ENCODE measurements at regions not wholly inside any gene's neighbourhood (a gene's known extent, or its start where the extent isn't known, plus 50 kb on each side); places are given as distances from the start of the nearest gene placed in this dataset.

- DNase-seq, result no peak
Observed at GRCh38 chr12:105937009-105937408, 201.7 kb downstream of the NUAK1 start.

DNA sequence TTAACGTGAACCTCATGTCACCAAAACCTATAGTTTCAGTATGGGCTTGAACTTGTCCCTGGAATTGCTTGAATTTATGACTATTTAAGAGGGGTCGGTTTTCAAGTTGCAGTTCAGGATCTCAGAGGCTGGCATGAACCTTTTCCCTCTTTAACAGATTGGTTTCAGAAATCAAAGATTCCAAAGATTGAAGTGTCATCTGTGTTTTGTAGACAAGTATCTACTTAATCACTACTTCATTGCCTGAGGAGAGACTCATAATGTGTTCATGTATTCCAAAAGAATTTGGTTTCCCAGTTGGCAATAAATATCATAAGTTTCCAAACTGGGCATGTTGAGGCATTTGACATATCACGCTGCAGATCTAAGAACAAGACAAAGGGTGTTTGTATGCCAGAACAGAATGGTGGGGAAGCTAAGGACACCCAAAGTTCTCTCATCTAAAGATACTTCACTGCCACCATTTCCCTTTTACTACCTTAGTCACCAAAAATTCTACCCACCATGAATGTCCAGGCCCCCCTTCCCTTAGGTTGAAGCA, 199.5 kb downstream of the NUAK1 start:
- no peak for DNase-seq

GRCh38 chr12:105942281-105942680, 196.5 kb downstream of the NUAK1 start:
- DNase-seq, result no peak

DNA sequence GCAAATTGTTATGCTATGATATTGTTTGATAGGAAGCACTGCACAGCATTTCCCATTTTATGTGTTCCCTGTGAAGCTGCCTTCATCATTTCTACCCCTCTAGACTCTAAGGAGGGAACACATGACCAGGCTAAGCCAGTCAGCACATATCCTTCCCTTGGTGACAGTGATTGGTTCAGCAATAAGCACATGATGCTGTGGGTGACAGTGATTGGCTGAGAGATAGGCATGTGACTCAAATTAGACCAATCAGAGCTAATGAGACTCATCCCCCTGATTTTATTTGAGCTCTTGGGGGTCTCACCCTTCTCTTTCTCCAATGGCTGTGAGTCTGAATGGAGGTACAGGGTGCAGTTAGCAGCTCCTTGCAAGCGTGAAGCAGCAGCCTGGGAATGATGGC, 195.2 kb downstream of the NUAK1 start:
- no peak for DNase-seq

DNA sequence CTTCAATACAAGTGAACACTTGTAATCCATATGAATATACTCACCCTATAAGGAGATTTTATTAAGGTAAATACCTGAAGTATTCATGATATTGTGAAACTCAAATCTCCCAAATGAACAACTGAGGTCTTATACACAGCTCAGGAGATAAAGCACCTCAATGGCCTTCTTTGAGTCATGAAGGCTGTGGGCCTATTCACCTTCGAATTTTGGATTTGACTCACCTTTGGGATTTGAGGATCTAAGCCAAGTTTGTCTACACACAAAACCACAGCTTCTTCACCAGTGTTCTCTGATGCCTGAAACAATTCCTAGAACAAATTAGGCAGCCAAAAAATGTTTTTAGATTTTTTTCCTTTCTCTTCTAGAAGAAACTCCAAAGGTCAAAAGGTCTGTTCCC, 194.1 kb downstream of the NUAK1 start:
- DNase-seq, result no peak

GRCh38 chr12:105945880-105946279, 192.9 kb downstream of the NUAK1 start:
- DNase-seq, result no peak

GRCh38 chr12:105946493-105946901, 192.3 kb downstream of the NUAK1 start:
- no peak for DNase-seq

DNA sequence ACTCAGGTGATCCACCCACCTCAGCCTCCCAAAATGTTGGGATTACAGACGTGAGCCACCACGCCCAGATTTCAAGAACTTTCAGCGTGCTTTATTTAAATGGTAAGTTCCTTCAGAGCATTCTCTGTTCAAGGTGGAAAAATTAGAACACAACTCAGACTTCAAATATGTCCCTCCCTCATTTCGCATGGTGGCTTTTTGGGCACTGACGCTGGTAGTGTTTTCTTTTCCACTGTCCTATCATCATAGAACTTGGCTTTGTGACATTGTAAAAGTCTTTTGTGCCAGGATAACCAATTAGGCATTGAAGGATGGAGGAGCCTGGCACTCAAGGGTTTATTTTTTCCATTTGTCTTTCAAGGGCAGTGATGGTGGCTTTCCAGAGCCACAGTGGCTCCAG, 190.8 kb downstream of the NUAK1 start:
- no peak for DNase-seq

DNA sequence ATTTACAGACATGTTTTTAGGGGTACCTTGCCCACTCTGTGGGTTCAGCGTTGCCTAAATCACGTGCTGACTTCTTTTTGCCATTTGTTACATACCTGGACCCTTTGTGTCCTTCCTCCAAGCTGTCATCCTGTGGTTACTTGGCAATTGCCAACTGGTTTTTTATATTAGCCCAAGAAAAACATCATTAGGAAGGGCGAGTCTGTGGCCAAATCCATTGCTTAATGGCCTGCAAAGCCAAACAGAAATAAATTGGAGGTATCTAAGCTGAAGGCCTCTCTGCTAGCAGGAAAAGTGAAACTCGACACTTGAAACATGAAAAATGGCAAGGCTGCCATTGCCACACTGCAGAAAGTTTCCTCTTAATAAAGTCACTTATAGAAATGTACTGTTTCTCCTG, 190.4 kb downstream of the NUAK1 start:
- no peak for DNase-seq

- no peak for DNase-seq
Observed at GRCh38 chr12:105949391-105949790, 189.4 kb downstream of the NUAK1 start.

GRCh38 chr12:105951732-105952131, 187.0 kb downstream of the NUAK1 start:
- no peak for DNase-seq

- DNase-seq, result no peak
Observed at GRCh38 chr12:105954951-105955931, 183.5 kb downstream of the NUAK1 start.

GRCh38 chr12:105955976-105956375, 182.8 kb downstream of the NUAK1 start:
- DNase-seq, result no peak

DNA sequence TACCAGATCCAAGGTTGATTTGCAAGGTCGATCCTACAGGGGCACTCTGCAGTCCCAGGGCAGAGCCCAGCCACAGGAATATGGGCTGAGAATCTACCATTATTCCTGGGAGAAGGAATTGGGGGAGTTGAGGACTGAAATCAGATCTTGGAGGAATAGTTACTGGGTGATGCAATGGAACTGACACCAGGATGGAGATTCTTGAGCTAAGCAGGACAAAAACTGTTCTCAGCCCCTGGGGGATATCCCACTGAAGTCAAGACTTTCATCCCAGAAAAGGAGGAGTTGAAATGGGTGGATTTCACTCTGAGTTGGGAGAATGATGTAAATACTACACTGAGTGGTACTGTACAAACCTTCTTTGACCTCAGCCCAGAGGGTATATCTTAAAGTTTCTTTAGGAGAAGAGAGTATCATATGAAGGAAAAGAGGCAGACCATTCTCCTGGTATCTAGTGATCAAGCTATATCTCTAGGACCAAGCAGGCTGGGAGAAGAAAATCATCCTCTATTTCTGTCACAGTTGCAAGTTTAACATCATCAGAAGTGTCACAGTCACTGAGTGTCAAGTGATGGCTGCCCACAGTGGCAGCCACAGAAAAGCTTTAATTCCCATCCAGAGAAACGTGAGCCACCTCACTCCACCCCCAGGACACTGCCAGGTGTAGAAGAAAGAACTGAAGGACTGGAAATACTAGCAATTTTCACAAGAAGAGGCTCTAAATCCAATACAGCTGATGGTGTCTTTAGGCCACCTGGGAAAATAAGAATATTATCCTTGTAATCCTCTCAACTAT, 181.9 kb downstream of the NUAK1 start:
- DNase-seq, result peak; percentile 14

DNA sequence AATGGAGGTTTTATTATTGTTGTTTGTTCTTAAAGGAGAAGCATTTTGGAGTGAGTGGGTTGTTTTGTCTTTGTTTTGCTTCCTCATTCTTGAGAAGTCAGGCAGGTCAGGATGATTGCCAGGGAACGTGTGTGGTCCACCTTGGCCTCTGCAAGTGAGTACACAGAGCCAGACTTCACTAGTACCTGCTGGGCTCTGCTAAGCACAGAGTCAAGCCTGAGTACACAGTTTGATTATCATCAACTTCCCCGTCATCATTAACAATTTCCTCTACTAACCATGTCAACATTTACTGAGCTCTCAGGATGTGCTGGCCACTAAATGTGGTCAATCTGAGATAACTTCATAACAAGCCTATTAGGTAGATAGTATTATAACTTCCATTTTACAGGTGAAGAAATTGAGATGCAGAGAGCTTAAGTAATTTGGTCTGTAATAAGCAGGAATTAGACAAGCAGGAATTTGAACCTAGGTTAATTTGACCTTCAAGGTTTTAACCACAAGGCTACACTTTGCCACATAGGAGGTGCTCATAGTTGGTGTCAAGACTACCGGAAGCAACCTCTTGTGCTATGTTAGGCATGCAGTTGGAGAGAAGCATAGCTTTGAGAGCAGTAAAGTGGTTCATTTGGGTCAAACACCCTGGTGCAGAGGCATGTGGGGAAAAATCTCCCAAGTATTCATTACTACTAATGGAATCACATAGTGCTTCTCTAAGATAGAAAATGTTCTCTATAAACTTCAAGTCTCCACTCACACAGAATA, 178.3 kb downstream of the NUAK1 start:
- DNase-seq, result no peak

- no peak for DNase-seq
Observed at GRCh38 chr12:105961821-105962671, 176.7 kb downstream of the NUAK1 start.

DNA sequence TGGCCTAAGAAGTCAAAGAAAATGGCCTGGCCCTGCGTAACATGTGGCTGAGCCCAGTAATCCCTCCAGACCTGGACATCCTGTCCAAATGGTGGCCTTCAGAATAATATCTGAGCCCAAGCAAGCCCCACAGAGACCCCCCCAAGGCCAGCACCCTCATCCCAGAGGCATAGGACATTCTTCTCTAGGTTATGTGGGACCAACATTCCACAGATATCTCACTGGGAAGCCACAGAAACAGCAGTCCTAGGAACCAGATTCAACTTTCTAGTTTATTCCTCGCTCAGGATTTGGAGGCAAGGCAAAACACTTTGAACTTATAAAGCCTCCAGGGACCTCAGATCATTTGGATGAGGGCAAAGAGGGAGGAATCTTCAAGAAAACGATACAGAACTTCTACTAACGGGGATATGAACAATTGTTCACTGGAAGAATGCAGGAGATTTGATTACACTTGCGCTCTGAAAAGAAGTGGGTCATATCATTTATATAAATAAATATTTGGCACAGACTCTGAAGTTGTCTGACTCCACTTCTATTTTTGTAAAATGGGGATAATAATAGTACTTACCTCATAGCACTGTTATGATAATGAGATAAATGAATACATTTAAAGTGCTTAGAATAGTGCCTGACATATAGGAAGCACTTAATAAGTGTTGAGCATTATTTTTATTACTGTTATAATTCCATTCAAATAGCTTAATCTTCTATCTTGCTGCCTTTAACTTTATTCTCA, 171.5 kb downstream of the NUAK1 start:
- DNase-seq, result no peak

DNA sequence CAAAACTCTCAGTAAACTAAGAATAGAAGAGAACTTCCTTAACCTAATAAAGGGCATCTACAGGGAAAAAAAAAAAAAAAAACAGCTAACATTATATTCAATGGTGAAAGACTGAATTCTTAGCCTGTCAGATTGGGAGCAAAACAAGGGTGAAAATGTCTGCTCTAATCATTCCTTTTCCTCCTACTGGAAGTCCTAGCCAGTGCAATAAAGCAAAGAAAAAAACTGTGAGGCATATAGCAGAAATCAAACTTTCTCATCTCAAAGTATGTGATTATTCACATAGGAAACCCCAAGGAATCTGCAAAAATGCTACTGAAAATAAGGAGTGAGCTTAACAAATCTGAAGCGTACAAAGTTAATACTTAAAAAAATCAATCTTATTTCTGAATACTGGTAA, 170.7 kb downstream of the NUAK1 start:
- no peak for DNase-seq

- DNase-seq, result no peak
Observed at GRCh38 chr12:105970885-105971284, 167.9 kb downstream of the NUAK1 start.

DNA sequence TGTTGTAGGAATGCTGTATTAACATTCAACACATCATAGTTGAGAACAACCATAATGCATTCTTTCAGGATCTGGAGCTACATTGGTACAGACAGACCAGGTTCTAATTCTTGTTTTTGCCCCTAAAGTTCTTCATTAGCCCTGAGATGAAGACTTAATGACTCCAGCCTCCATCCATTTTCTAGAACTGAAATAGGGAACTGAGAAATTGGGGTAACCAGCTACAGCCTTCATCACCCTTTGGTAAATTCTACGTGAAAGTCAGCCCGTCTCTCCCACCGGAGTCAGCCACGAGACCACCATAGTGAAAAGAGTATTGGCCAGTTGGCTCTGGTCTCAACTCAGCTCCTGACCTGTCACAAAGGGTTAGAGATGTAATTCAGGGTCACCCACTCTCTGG, 164.0 kb downstream of the NUAK1 start:
- no peak for DNase-seq

DNA sequence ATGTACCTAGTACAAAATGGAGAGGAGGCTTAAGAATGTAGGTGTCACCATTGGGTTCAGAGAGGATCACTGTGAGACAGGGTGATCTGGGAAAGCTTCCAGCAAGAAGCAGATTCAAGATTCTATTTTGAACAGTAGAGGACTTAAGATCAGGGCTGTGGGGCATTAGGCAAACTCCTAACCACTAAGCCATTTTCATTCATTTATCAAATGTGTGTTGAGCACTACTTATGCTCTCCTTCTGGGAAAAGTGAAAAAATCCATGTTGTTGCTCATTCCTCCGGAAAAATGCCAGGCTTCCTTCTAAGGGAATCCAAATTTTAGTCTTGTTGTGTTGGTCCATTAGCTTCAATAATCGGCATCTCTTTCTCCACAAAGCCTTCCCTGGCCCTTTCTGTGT, 163.4 kb downstream of the NUAK1 start:
- no peak for DNase-seq

Measured in retina (tissue), 1 donor.